ENCODE measurements at regions not wholly inside any gene's neighbourhood (a gene's known extent, or its start where the extent isn't known, plus 50 kb on each side); places are given as distances from the start of the nearest gene placed in this dataset.
"Not testable (repeated sequence)": the region's sequence is repeated elsewhere in the genome, so short reads cannot be mapped to it uniquely, and the experiment has no call there.

DNA sequence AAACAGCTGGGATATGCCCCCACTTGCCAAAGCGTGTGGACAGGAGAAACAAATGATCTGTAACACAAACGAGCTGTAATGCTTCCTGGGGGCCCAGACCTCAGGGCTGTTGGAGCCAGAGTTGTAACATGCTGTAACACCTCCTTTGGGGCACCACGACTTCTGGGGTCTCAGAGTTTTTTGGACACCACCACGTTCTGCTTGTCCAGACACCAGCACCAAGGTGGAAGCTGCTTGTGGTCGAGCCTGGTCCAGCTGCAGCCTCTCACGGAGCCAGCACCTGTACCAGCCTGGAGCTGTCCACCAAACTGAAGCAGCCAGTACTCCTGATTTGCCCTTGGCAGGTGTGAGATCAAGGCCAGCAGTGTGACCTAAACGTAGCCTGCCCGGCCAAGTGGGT is 879.4 kb downstream of the SLC6A15 start:
- Histone ChIP-seq H3K4me1 (replicated peaks in 1 of 2) (no peaks in the 10 kb centered on the region), H3K27ac (no peak overlapping the region), H3K9me3 (replicated peaks in 1 of 3) (no peaks in the 10 kb centered on the region), H3K27me3 (no peaks in the 10 kb centered on the region), H3K4me3 (no peak overlapping the region), H3K36me3 (replicated peaks in 1 of 2) (no peaks in the 10 kb centered on the region)
- 58 to 82% (median 79%) methylated on average over 2 to 8 of the region's 8 CpGs for WGBS, 4 donors
- intact Hi-C loops (cut with DNase I), result no loop called here
- no peak for DNase-seq
- TF ChIP-seq CTCF (IDR thresholded peaks at IDR 0.05) (no peak), POLR2A (IDR thresholded peaks at IDR 0.05) (no peak)

- not testable (repeated sequence) for H3K27ac ChIP-seq; H3K9me3 ChIP-seq (replicated peaks in 1 of 3)
- 63 to 82% (median 73%) methylated on average over 6 of the region's 6 CpGs for WGBS, 4 donors
These were observed 893.9 kb downstream of the SLC6A15 start for GRCh38 chr12:84018556-84019179.

DNA sequence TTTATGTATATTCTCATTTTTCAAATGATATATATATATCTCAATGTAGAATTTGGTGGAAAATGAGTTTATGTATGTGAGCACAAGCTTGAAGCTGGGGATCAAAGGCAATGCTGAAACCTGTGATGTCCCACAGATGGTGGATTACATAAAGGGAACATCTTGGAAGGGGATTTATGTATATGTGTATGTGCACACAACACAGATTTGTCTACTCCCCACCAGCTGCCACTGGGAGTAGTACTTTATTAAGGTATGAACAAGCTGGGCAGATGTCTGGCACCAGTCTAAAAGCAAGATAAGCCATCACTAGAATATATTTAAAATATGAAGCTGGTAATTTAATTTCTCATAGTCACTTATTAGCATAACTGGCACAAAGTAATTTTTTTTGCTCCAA is 895.6 kb downstream of the SLC6A15 start:
- no peaks in the 10 kb centered on the region for H3K36me3 ChIP-seq (replicated peaks in 1 of 2)
- H3K4me3 ChIP-seq, result no peak overlapping the region
- H3K27ac ChIP-seq, result no peak overlapping the region
- H3K4me1 ChIP-seq (replicated peaks in 1 of 2), result no peaks in the 10 kb centered on the region
- DNase-seq, result no peak
- TF ChIP-seq CTCF (IDR thresholded peaks at IDR 0.05), result no peak
- intact Hi-C loops (cut with DNase I), result no loop called here
- H3K27me3 ChIP-seq, result no peaks in the 10 kb centered on the region
- H3K9me3 ChIP-seq (replicated peaks in 1 of 3), result no peaks in the 10 kb centered on the region

More at GRCh38 chr12:84018556-84019179, 893.9 kb downstream of the SLC6A15 start:
- intact Hi-C loops (cut with DNase I); H3K36me3 ChIP-seq (replicated peaks in 1 of 2); DNase-seq; H3K4me3 ChIP-seq; H3K4me1 ChIP-seq (replicated peaks in 1 of 2); H3K27me3 ChIP-seq: not testable (repeated sequence)

DNA sequence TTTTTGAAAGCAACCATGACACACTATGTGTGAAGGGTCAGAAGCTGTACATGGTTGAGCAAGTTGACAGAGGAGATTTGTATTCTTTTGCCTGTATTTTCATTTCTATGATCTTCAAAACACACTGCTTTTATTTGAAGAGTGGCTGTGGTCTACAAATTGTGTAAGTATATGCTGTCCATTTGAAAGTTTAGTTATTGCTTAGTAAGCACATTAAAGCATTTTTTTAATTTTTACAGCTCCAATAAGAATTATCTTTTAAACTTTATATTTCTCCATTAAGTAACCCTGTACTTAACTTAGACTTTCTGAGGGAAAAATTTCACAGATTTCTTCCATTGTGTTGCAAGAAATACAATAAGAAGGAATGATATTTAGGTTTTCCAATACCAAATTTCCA is 915.2 kb downstream of the SLC6A15 start:
- H3K9me3 ChIP-seq (replicated peaks in 1 of 3), result no peaks in the 10 kb centered on the region
- no peaks in the 10 kb centered on the region for H3K27me3 ChIP-seq
- intact Hi-C loops (cut with DNase I), result no loop called here
- DNase-seq, result no peak
- no peak overlapping the region for H3K27ac ChIP-seq
- H3K4me3 ChIP-seq, result no peak overlapping the region
- H3K4me1 ChIP-seq (replicated peaks in 1 of 2), result no peaks in the 10 kb centered on the region
- TF ChIP-seq POLR2A (IDR thresholded peaks at IDR 0.05) (no peak), CTCF (IDR thresholded peaks at IDR 0.05) (no peak)
- H3K36me3 ChIP-seq (replicated peaks in 1 of 2), result no peaks in the 10 kb centered on the region

GRCh38 chr12:83996671-83997070 is 915.9 kb downstream of the SLC6A15 start:
- no peaks in the 10 kb centered on the region for H3K4me1 ChIP-seq (replicated peaks in 1 of 2)
- intact Hi-C loops (cut with DNase I), result no loop called here
- H3K27ac ChIP-seq, result no peak overlapping the region
- 66 to 79% (median 73%) methylated on average over 1 of the region's 1 CpG for WGBS, 4 donors
- H3K36me3 ChIP-seq (replicated peaks in 1 of 2), result no peaks in the 10 kb centered on the region
- no peak for DNase-seq
- no peak overlapping the region for H3K4me3 ChIP-seq
- TF ChIP-seq POLR2A (IDR thresholded peaks at IDR 0.05) (no peak), CTCF (IDR thresholded peaks at IDR 0.05) (no peak)
- no peaks in the 10 kb centered on the region for H3K9me3 ChIP-seq (replicated peaks in 1 of 3)
- H3K27me3 ChIP-seq, result no peaks in the 10 kb centered on the region

Data from adrenal gland (tissue), 9 donors.